Heart left ventricle (tissue), 13 donors: ENCODE measurements at regions not wholly inside any gene's neighbourhood (a gene's known extent, or its start where the extent isn't known, plus 50 kb on each side); places are given as distances from the start of the nearest gene placed in this dataset.

Source experiments
- POLR2A ChIP-seq, 2 donors: fragments of 450-650 bp; IDR thresholded peaks; one replicate each; pipeline ENCODE4 v1.6.1; 2017; ENCODE audit warnings: antibody characterized with exemption in 2 of 2, mild to moderate bottlenecking in 2 of 2, moderate library complexity in 2 of 2
- TF ChIP-seq, protein P1 (sequence below), 12 donors: fragments of 200-600 bp; sonication (generic) in 4 of 12; IDR thresholded peaks; one replicate each; pipeline versions ENCODE4 v1.5.0 to v1.8.0; 2018 to 2022; ENCODE audit warnings: antibody characterized with exemption in 12 of 12, mild to moderate bottlenecking in 5 of 12
- donor health status: ischemic (EF 13 %, LVEDD 7.1; RV severe dilation, severe dysfunction).
- donor health status: DM: no; HTN: yes; CAD: no.
- donor health status: DM: no; HTN: no; CAD: no.
- donor health status: ischemic (EF 25% LVEDD 6.9; RV normal size, moderate dysfunction).
- donor health status: ischemic (EF 25% LVEDD 5.7; RV mildly dilated, moderate dysfunction).
- donor health status: ischemic (EF 35%, LVEDD 5.7; RV mildly dilated, moderate dysfunction).
- donor health status: nonischemic (EF 11% LVEDD 7.7; RV severe dilation, severe dysfunction).
- donor health status: DM: yes; HTN: yes; CAD: no.
- donor health status: PGD.
- donor health status: ischemic (EF 29% LVEDD 5.4; RV normal size, mild dysfunction).
- donor health status: nonischemic (EF 23%, LVEDD 6.1; RV moderate dilation, normal function).

DNA sequence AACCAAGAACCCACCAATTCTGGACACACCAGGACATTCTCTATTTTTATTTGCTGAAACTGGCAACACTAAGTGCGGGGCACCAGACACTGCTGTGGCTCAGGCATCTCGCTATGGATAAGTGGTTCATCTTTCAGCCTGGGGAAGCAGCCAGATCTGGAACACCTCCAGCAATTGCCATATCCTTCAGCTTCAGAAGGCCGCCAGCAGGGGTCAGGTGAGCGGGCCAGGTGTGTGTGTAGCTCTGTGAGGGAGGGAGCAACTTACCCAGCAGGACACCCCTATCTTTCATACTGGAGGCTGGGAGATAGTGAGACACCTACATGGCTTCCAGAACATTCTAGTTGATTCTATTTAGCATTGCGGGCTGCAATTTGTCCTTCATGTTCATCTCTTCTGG is 57.0 kb upstream of the GBA3 start:
- TF ChIP-seq, protein P1, sequence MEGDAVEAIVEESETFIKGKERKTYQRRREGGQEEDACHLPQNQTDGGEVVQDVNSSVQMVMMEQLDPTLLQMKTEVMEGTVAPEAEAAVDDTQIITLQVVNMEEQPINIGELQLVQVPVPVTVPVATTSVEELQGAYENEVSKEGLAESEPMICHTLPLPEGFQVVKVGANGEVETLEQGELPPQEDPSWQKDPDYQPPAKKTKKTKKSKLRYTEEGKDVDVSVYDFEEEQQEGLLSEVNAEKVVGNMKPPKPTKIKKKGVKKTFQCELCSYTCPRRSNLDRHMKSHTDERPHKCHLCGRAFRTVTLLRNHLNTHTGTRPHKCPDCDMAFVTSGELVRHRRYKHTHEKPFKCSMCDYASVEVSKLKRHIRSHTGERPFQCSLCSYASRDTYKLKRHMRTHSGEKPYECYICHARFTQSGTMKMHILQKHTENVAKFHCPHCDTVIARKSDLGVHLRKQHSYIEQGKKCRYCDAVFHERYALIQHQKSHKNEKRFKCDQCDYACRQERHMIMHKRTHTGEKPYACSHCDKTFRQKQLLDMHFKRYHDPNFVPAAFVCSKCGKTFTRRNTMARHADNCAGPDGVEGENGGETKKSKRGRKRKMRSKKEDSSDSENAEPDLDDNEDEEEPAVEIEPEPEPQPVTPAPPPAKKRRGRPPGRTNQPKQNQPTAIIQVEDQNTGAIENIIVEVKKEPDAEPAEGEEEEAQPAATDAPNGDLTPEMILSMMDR (IDR thresholded peaks at IDR 0.05), result no peak
- no peak for TF ChIP-seq POLR2A (IDR thresholded peaks at IDR 0.05)
